H1 (cell line): ENCODE measurements at regions not wholly inside any gene's neighbourhood (a gene's known extent, or its start where the extent isn't known, plus 50 kb on each side); places are given as distances from the start of the nearest gene placed in this dataset.

Source experiments
- CBX8 ChIP-seq: fragments of 300-800, 300-1000 bp; sonication (generic); IDR thresholded peaks from 2 replicates; pipeline ENCODE4 v1.7.1; 2016; ENCODE audit warnings: low read depth, low read length, borderline replicate concordance
- CHD7 ChIP-seq: fragments of 300-600 bp; sonication (generic); IDR thresholded peaks from 2 replicates; pipeline ENCODE4 v1.7.1; 2012; ENCODE audit warnings: low read length, moderate library complexity, mild to moderate bottlenecking, inconsistent platforms; ENCODE audit not compliant: insufficient replicate concordance
- POLR2AphosphoS5 ChIP-seq: IDR thresholded peaks from 2 replicates; pipeline ENCODE4 v1.6.1; 2011; ENCODE audit warnings: low read depth, low read length
- RAD21 ChIP-seq, 2 experiments: IDR thresholded peaks in 1 of 2; conservative IDR thresholded peaks in 1 of 2; 2 replicates each; pipeline ENCODE4 v1.6.1; 2011; ENCODE audit warnings: low read depth in 2 of 2, low read length in 2 of 2, improper control_type of control experiment in 1 of 2, inconsistent platforms in 1 of 2, mild to moderate bottlenecking in 1 of 2, moderate library complexity in 1 of 2
- RNF2 ChIP-seq: fragments of 200-900, 300-1000 bp; sonication (generic); IDR thresholded peaks from 2 replicates; pipeline ENCODE4 v1.7.1; 2016; ENCODE audit warnings: borderline replicate concordance, low read depth, mild to moderate bottlenecking, antibody characterized with exemption, low read length; ENCODE audit not compliant: poor library complexity, severe bottlenecking; ENCODE audit errors: missing control alignments
- SIRT6 ChIP-seq: IDR thresholded peaks from one replicate; pipeline ENCODE4 v1.7.1; 2012; ENCODE audit warnings: low read length, inconsistent platforms
- TBP ChIP-seq: IDR thresholded peaks from 2 replicates; pipeline ENCODE4 v1.6.1; 2011; ENCODE audit warnings: low read depth, low read length, improper control_type of control experiment

GRCh38 chr4:23001478-23001877, 308.7 kb downstream of the GBA3 start (continued):
- no peak for TF ChIP-seq CHD7
- no peak for TF ChIP-seq SIRT6
- TF ChIP-seq CBX8, result no peak
- TF ChIP-seq POLR2AphosphoS5, result no peak
- no peak for TF ChIP-seq RAD21 (IDR thresholded peaks at IDR 0.05 in 1 of 2, conservative IDR thresholded peaks at IDR 0.05 in 1 of 2; ENCODE audit: low read depth in 2 of 2, low read length in 2 of 2)
- TF ChIP-seq TBP, result no peak
- no peak for TF ChIP-seq RNF2
